HepG2 (cell line): ENCODE measurements at regions not wholly inside any gene's neighbourhood (a gene's known extent, or its start where the extent isn't known, plus 50 kb on each side); places are given as distances from the start of the nearest gene placed in this dataset.

Experiments used
- DNMT1 ChIP-seq: sonication (generic); formaldehyde crosslinking; IDR thresholded peaks from 2 replicates; pipeline ENCODE4 v1.5.1; 2020; ENCODE audit warnings: mild to moderate bottlenecking, missing genetic modification reagents
- MXI1 ChIP-seq: IDR thresholded peaks from 3 replicates; pipeline ENCODE4 v1.6.1; 2012; ENCODE audit warnings: low read depth, low read length, inconsistent platforms, borderline replicate concordance
- PHF8 ChIP-seq: sonication (generic); formaldehyde crosslinking; IDR thresholded peaks from 2 replicates; pipeline ENCODE4 v1.5.0; 2020; ENCODE audit warnings: missing genetic modification reagents
- STAG1 ChIP-seq: sonication (generic); formaldehyde crosslinking; IDR thresholded peaks from 2 replicates; pipeline ENCODE4 v1.4.0; 2020; ENCODE audit warnings: missing genetic modification reagents
- STAT5B ChIP-seq: sonication (generic); formaldehyde crosslinking; IDR thresholded peaks from 2 replicates; pipeline ENCODE4 v1.4.0; 2020; ENCODE audit warnings: missing genetic modification reagents
- TCF7L2 ChIP-seq: IDR thresholded peaks from 2 replicates; pipeline ENCODE4 v1.6.1; 2011; ENCODE audit warnings: mild to moderate bottlenecking, low read depth, low read length, moderate library complexity
- ZNF10 ChIP-seq: sonication (generic); formaldehyde crosslinking; IDR thresholded peaks from 2 replicates; pipeline ENCODE4 v1.4.0; 2020; ENCODE audit warnings: mild to moderate bottlenecking, low read depth, missing genetic modification reagents, borderline replicate concordance
- ZNF20 ChIP-seq: sonication (generic); formaldehyde crosslinking; IDR thresholded peaks from 2 replicates; pipeline ENCODE4 v1.4.0; 2020; ENCODE audit warnings: mild to moderate bottlenecking, moderate library complexity, missing genetic modification reagents
- ZNF350 ChIP-seq: sonication (generic); formaldehyde crosslinking; IDR thresholded peaks from 2 replicates; pipeline ENCODE4 v1.4.0; 2020; ENCODE audit warnings: mild to moderate bottlenecking, low read depth, missing genetic modification reagents, borderline replicate concordance
- ZNF766 ChIP-seq: sonication (generic); formaldehyde crosslinking; IDR thresholded peaks from 2 replicates; pipeline ENCODE4 v1.5.0; 2020; ENCODE audit warnings: missing genetic modification reagents, borderline replicate concordance
- TF ChIP-seq, protein P1 (sequence below): fragments of 450-650 bp; IDR thresholded peaks from 2 replicates; pipeline ENCODE4 v1.6.1; 2017; ENCODE audit warnings: mild to moderate bottlenecking
- TF ChIP-seq, protein P2 (sequence below): sonication (generic); formaldehyde crosslinking; IDR thresholded peaks from 2 replicates; pipeline ENCODE4 v1.5.0; 2020; ENCODE audit warnings: mild to moderate bottlenecking, missing genetic modification reagents, moderate library complexity

DNA sequence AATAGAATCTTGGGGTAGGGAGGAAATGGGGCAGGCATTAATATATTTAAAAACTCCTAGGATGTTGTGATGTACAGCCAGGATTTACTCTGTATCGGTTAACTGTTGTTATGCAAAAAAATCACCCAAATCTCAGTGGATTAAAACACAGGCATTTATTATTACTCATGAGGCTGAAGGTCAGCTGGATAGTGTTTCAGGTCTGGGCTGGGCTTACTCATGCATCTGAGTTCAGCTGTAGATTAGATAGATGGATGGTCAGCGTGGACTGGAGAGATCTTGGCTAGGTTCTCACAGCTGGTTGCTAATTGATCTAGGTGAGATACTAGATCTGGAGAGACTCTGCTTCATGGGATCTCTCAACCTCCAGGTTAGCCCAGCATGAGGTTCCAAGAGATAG lies 131.4 kb downstream of the BTBD3 start:
- TF ChIP-seq MXI1 (no peak), STAG1 (CRISPR knock-in tag) (no peak), ZNF10 (CRISPR knock-in tag) (no peak), ZNF350 (CRISPR knock-in tag) (no peak), ZNF766 (CRISPR knock-in tag) (no peak), ZNF20 (CRISPR knock-in tag) (no peak), PHF8 (CRISPR knock-in tag) (no peak), TCF7L2 (no peak), STAT5B (no peak), DNMT1 (no peak)
- TF ChIP-seq, protein P1, sequence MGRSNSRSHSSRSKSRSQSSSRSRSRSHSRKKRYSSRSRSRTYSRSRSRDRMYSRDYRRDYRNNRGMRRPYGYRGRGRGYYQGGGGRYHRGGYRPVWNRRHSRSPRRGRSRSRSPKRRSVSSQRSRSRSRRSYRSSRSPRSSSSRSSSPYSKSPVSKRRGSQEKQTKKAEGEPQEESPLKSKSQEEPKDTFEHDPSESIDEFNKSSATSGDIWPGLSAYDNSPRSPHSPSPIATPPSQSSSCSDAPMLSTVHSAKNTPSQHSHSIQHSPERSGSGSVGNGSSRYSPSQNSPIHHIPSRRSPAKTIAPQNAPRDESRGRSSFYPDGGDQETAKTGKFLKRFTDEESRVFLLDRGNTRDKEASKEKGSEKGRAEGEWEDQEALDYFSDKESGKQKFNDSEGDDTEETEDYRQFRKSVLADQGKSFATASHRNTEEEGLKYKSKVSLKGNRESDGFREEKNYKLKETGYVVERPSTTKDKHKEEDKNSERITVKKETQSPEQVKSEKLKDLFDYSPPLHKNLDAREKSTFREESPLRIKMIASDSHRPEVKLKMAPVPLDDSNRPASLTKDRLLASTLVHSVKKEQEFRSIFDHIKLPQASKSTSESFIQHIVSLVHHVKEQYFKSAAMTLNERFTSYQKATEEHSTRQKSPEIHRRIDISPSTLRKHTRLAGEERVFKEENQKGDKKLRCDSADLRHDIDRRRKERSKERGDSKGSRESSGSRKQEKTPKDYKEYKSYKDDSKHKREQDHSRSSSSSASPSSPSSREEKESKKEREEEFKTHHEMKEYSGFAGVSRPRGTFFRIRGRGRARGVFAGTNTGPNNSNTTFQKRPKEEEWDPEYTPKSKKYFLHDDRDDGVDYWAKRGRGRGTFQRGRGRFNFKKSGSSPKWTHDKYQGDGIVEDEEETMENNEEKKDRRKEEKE = no peak
- TF ChIP-seq, protein P2, sequence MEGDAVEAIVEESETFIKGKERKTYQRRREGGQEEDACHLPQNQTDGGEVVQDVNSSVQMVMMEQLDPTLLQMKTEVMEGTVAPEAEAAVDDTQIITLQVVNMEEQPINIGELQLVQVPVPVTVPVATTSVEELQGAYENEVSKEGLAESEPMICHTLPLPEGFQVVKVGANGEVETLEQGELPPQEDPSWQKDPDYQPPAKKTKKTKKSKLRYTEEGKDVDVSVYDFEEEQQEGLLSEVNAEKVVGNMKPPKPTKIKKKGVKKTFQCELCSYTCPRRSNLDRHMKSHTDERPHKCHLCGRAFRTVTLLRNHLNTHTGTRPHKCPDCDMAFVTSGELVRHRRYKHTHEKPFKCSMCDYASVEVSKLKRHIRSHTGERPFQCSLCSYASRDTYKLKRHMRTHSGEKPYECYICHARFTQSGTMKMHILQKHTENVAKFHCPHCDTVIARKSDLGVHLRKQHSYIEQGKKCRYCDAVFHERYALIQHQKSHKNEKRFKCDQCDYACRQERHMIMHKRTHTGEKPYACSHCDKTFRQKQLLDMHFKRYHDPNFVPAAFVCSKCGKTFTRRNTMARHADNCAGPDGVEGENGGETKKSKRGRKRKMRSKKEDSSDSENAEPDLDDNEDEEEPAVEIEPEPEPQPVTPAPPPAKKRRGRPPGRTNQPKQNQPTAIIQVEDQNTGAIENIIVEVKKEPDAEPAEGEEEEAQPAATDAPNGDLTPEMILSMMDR = no peak
